Medulla oblongata (tissue), 1 donor: ENCODE measurements at regions not wholly inside any gene's neighbourhood (a gene's known extent, or its start where the extent isn't known, plus 50 kb on each side); places are given as distances from the start of the nearest gene placed in this dataset.
A peak's percentile ranks its signal among the peaks of the same experiment; 100 is the strongest.
"Not testable (repeated sequence)": the region's sequence is repeated elsewhere in the genome, so short reads cannot be mapped to it uniquely, and the experiment has no call there.

ENCODE experiments used
- DNase-seq: peaks from one replicate; pipeline ENCODE4 v3.0.0-alpha.2; 2015; ENCODE audit errors: extremely low spot score

DNA sequence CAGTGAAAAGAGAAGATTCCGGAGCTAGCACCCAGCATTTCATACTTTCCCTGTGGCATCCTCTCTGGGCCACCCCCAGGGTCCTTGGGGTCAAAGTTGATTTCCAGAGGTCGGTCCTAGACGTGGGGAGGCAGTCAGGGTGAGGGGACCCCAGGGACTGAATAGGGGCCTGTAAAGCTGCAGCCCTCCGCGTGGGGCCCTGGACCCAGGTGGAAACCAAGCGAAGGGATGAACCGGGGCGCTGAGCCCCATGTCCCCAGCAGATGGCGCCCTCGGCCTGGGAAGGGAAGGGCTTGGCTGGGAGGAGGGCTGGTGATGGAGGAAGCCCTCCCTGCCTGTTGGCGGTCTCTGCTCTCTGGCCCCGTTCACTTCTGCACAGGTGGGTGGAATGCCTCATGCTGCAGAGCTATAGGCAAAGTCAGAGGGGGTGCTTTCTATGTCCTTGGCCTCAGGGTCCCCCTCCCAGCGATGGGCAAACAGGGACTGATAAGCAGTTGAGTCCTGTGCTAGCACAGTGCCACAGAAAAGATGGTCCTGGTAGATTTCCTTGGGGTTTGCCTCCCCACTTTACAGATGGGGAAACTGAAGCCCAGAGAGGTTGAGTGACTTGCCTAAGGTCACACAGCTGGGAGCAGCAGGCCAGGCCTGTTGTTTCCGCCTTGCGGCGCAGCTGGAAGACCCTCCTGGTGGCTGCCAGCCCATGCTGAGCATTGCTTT lies 163.4 kb upstream of the CIBAR2 start:
- DNase-seq, result peak; percentile 82

DNA sequence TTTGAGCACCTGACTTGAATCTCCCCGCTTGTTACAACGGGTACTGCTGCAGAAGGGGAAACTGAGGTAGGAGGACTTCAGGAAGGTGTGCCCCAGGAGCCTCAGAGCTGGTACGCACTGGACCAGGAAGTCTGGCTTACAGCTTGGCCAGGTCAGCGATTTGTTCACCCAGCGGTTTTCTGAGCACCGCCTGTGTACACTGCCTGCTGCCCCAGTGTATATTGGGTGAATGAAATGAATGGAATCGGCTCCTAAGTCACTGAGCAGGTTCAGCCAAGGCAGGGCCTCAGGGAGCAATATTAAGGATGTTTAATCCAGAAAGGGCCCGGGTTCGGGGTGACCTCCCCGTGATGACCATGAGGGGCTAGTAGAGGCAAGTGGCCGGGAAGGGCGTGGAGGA lies 164.0 kb upstream of the CIBAR2 start:
- no peak for DNase-seq

DNA sequence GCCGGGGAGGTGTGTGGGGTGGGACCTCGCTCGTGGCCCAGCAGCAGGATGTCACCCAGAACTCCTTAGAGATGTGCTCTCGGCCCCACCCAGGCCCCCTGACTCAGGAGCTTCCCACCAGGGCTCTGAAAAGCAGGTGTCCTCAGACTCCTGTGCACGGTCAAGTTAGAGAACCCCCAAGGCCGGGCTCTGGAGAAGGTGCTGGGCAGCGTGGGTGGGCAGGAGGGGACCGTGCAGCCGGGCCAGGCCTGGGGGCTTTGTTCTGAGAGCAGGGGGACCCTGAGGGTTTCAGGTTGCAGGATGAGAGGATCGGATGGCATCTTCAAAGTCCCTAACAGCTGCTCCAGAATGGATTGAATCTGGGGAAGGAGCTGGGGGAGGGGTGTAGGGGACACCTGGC lies 164.4 kb upstream of the CIBAR2 start:
- DNase-seq, result no peak

DNA sequence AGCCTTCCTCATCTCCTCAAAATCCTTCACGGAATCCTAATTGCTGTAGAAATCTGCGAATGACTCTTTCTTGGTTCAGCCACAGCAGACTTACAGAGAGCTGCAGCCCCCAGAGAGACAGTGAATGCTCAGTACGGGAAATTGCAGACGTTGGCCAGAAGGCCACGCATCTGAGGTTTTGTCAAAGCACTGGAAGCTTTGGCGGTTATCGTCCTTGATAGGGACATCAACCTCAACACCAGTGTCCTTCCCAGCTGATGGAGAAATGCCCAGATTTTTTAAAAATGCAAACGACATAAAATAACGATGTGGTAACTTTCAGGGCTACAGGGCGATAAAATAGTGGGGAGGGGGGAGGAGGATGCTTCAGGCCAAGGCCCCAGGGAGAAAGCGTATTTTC lies 166.6 kb upstream of the CIBAR2 start:
- no peak for DNase-seq

DNA sequence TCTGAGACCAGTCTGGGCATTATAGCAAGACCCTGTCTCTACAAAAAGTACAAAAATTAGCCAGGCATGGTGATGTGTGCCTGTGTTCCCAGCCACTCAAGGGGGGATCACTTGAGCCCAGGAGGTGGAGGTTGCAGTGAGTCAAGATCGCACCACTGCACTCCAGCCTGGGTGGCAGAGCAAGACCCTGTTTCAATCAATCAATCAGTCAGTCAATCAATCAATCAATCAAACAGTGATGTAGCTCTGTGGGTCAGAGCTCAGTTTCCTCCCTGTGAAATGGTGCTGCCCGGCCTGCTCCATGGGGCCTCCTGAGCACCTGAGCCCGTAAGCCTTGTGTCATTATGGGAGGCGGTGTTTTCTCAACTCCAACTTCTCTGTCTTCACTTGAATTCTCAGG lies 167.1 kb upstream of the CIBAR2 start:
- no peak for DNase-seq

DNA sequence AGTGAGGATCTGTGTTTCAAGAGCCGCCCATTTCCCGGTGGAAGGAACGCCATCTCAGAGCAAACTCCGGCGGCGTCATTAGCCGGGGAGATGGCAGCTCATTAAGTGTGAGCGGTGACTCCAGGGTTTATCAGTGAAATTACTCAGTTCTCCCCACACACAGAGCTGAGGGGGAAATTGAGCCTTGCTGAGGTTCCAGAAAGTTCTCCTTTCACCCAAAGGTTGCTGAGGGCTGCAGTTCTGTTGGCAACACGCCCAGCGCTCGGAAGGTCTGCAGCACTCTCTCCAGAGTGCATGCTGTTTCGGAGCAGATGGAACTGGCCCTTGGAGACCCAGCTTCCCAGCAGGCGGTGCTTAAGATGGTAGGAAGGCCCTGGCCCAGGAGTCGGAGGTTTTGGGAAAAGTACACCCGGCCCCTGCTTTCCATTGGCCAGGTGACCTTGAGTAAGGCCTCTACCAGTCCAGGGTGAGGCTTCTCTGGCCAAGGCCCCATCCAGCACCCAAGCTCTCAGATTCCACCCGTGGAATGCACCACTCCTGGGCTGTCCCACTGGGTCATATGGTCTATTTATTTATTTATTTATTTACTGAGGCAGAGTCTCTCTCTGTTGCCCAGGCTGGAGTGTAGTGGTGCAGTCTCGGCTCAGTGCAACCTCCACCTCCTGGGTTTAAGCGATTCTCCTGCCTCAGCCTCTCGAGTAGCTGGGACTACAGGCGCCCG lies 167.7 kb upstream of the CIBAR2 start:
- DNase-seq, result peak; percentile 75

DNA sequence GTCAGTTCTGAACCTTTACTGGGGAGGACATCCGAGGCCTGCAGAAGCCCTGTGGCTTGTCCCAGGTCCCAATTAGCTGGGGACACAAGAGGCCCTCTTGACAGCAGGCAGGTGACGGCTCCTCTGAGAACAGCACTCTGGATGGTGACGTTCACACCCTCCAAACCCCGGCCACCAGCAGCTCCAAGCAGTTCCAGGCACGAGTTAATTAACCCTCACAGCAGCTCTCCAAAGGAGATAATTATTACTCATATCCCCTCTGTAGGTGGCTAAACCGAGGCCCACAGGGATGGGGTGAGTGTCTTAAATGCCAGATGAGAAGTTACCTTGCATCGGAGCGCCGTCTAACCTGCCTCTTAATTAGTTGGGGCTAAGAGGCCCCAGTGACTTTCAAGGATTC lies 168.9 kb upstream of the CIBAR2 start:
- DNase-seq, result no peak

DNA sequence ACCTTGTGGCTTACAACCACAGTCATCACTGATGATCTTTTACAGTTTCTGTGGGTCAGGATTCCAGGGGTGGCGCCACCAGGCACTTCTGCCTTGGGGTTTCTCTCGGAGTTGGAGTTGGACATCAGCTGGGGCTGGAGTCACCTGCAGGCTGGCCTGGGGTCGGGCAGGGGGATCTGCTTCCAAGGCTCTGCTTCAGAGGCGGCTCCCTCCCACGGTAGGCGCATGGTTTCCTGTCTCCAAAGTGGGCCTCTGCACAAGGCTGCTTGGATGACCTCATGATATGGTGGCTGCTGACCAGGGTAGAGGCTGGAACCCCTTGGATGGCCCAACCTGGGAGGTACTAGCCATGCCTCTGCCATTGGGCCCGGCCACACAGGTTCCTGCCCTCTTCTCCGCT lies 170.6 kb upstream of the CIBAR2 start:
- no peak for DNase-seq

DNA sequence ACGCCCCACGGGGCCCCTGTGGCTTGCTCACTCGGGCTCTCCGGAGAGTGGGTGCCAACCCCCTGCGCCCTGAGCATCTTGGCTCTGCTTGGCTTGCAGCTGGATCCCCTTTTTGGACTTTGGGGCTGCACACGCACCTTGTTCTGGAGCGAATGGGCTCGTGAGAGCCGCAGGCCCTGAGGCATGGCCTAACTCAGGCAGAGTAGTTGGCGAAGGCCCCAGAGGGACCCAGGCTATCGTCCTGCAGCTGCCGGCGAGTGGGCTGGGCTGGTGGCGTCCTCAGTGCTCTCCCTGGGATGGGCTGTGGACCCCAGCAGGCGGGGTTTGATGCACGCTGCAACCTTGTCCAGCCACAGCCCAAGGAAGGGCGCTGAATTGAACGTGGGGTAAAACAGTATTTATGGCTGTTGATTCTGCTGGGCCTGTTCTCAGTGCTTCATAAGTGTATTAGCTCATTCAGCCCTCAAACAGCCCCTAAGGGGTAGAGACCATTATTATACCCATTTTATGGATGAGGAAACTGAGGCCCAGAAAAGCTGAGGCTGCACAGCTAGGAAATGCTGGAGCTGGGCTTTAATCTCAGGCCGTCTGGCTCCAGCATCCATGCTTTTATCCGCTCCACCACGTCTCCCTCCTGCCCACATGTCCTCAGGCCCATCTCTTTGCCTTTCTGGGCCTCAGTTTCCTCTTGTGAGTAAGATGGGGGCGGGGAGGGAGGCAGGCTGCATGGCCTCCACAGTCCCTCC lies 171.2 kb upstream of the CIBAR2 start:
- no peak for DNase-seq

DNA sequence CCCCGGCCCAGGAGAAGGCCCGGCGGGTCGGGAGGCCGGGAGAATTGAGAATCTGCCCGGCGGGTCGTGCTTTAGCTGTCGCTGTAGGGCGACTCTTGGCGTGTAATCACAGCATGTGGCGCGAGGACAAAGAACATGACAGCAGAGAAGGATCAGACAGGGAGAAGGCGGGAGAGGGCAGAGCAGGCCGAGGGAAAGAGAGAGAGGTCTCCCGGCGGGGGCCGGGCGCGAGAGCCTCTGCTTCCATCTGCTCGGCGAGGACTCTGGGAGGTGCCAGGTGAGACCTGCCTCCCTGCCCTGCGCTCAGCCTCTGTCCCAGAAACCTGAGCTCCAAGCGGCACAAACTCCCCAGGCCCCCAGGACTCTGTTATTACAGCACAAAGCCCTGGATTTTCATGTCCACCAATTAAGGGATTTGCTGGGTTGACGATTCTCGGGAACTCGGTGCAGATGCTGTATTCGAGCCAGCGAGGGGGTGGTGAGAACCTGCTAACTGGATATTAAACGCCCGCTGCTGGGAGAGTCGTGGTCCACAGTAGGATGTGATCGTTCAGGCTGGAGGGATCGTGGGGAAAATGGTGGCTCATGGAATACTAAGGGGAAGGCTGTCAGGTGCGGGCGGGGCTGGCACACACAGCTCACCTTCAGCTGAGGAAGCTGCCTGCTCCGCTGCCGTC lies 172.0 kb upstream of the CIBAR2 start:
- peak; percentile 60 for DNase-seq

DNA sequence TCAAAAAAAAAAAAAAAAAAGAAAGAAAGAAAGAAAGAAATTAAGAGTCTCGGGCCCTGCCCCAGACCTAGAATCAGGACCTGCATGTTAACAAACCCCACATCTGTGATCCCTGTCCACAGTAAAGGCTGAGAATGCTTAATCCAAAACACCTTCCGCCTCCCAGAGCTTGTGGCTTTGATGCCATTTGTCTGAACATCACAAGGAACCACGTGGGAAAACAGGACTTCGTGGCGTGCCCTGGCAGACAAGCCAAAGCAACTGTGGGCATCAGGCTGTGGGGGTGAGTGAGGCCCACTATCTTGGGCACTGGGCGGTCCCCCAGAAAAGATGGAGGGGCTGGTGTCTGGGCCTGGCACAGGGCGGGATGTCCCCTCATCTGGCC lies 173.4 kb upstream of the CIBAR2 start:
- no peak for DNase-seq

DNA sequence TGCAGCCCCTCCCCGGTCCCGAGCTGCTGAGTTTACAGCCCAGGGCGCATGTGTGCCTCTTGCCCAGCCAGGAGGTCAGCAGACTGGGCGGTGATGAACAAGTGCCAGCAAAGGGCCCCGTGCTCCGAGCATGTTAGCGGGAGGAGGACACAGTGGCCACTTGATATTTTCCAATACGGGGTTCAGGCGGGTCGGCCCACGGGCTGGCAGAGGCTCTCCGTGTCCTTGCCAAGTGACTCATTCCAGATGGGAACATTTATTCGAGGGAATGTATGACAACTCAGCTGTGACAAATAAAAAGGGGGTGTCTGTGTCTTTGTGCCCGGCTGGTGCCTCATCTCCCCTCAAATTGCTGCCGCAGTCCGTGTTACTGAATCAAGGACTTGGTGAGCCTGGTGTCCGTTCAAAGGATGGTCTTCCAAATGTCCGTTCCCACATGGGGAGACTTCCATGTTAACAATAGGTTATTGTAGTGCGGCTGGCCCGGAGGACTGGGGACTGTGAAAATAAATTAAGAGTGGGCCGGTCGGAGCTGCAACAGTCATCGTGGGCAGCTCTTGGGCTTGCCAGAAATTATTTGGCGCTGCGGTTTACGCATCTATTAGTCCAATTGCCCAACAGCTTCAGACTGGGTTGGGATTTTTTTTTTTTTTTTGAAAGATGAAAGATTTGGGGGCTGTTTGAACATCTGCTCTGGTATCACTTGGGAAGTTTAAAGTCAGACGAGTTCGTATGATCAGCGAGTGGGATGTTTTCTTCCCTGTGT lies 174.0 kb upstream of the CIBAR2 start:
- peak; percentile 88 for DNase-seq

DNA sequence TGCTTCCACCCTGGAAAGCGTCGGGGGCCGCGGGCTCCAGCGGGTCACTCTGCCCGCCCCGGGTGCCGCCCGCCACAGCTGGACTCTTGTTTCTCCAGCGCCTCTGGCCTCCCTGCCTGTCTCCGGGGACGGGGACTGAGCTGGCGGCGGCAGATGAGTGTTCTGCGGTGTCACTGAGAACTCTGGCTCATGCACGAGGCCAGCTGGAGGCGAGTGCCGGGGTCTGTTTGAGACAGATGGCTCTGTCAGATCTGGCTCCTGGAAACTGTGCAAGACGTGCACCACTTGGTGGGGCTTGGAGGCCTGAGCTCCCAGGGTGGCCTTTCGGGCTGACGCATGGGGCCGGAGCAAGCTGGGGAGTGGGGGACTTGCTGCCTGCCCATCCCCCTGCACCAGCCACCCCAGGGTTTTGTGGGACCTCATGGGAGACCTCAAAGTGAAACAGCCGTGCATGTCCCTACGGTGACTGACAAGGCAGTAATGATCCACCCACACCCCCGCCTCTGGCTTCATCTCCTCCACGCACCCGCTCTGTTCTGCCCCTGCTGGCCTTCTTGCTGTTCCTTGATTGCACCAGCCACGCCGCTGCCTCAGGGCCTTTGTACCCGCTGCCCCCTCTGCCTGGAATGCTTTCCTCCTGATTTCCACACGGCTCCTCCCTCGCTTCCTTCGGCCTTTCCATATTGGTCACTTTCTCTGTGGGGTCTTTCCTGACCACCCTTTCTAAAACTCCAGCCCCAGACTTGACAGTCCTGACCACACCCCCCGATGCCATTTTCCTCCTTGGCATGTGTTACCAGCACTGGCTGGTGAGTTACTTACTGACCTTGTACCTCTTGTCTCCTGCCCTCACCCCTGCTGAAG lies 174.9 kb upstream of the CIBAR2 start:
- peak; percentile 61 for DNase-seq

DNA sequence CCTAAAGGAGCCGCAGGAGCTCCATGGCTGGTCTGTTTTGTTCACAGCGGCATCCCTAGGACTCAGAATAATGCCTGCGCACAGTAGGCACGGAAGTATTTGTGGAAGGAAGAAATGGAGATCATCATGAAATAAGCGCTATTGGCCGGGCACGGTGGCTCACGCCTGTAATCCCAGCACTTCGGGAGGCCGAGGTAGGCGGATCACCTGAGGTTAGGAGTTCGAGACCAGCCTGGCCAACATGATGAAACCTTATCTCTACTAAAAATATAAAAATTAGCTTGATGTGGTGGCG lies 175.5 kb upstream of the CIBAR2 start:
- not testable (repeated sequence) for DNase-seq

DNA sequence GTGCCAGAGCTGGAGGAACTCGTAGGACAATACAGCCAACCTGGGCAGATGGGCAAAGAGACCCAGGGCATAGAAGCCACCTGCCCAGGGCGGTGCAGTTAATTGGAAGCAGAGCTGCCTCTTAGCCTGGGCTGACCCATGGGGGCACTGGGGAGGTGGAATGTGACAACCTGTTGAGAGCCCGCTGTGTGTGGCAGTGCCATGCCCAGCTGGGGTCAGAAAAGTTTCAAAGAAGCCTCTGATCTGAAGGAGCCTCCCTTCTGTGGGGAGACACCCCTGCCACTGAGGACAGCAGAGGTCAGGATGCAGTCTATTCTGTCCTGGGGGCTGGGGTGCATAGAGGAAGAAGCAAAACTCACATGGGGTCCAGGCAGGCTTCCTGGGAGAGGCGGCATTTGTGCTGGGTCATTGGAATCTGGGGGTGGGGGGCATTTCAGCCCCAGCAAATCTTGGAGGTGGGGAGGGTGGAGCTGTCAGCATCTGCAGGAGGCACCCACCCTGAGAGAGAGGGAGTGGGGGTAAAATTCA lies 176.1 kb upstream of the CIBAR2 start:
- DNase-seq, result no peak

DNA sequence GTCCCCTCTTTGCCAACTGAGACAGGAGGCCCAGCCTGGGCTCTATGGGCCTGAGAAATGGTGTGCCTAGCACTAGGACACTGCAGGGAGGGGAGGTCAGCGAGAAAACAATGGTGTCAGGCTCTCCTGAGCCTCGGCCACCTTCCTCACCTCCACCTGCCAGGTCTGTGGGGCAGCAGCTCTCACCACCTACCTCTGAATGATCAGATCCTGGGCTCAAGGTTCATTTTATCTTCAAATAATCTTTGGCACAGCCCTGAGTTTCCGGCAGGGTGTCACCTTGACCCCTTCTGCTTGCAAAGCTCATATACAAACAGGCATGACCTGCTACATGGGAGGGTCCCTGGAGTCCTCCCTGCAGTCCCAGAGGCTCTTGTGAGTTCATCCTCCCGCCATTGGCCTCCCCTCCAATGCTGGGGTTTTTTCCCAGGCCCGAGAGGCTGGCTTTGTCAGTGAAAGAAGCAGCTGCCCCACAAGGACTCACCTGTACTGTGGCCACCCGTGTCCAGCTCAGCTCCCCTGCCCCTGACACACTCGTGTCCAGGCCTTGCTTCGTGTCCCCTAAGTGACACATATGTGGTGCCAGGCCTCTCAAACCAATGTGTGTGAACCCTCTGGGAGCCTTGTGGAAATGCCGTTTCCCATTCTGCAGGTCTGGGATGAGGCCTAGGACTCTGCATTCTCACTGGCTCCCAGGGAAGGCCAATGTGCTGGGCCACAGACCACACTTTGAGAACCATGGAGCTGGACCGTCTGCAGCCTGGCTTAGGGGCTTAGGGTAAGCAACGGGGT lies 176.8 kb upstream of the CIBAR2 start:
- DNase-seq, result no peak

DNA sequence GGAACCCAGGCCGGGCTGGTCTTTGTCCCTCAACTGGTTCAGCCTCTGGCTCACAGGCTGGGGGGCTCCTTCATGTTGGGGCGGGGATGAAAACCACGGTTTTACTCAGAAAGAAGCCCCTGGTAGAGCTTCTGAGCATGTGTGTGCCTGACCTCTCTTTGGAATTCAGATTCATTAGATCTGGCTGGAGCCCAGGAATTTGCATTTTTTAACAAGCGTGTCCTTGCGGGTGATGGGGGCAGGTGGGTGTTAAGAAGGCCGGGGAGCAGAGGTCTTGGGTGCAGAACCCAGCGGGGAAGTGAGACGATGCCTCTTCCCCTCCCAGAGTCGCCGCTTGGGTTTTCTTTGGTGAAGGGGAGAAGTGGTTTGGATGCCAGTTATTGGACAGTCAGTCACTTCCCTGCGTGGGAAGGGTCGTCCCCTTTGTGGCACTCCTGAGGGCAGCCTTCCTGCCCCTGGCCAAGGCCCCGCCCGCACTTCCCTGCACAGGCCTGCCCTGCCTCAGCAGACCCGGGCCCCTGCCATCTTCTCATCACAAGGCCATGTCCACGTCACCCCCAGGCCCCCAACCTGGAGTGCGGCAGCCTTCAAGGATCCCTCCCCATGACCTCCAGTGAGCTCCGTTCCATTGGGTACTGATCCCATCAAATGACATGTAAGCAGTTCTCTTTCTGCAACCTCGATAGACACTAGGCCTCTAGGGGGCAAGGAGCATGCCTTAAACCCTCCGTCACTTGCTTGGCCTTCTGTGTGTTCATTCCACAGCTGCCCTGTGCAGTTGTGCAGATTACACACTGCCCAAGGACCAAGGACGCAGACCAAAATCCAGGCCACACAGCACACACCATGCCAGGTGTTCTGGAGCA lies 177.7 kb upstream of the CIBAR2 start:
- no peak for DNase-seq

DNA sequence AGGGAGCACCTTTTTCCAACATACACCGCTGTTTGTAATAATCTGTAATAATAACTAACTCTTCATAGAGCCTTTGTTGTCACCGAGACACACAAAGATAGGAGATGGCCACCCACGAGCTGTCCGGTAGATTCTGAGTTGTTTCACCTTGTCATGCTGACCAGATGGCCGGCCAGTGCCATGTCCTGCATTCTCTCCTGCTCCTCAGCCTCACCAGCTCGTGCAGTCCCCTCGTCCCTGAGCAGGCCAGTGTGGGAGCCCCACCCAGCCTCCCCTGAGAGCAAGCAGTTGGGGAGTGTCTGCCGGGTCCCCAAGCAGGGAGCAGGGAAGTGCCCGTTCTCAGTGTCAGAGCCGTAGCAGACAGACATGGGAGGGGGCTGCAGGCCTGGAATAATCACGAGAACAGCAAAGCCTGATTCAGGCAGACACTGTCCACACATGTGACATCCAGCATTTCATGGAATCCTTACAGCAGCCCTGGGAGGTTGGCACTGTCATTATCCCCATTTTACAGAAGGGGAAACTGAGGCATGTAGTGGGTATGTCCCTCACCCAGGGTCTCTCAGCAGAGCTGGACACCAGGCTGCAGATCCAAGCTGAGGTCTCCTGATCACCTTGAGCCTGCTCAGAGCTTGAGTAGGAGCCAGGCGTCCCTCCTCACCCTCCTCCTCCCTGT lies 178.5 kb upstream of the CIBAR2 start:
- DNase-seq, result no peak
